Panc1 (cell line): ENCODE measurements at regions not wholly inside any gene's neighbourhood (a gene's known extent, or its start where the extent isn't known, plus 50 kb on each side); places are given as distances from the start of the nearest gene placed in this dataset.

Experiments used
- ATAC-seq: fragments of 200-7000 bp; cut with Tn5 transposase; 2 replicates; pipeline ENCODE4 v1.9.1; 2020; ENCODE audit warnings: mild to moderate bottlenecking, moderate library complexity
- BruUV-seq: library from RNA; stranded (reverse); fragments of 400-500 nt; replicated peaks from 2 replicates; lab custom pipeline; 2021; lab: Mats Ljungman, UMichigan
- CTCF ChIA-PET: fragments of 300-600 bp; sonication (Branson Sonifier 250); formaldehyde crosslinking; loops from one replicate; lab custom pipeline; 2022; ENCODE audit warnings: antibody characterized with exemption; lab: Charles Lee
- POLR2A ChIA-PET: fragments of 300-600 bp; sonication (Branson Sonifier 250); formaldehyde crosslinking; loops from one replicate; lab custom pipeline; 2022; ENCODE audit warnings: antibody characterized with exemption; lab: Charles Lee
- DNase-seq: peaks from one replicate; pipeline ENCODE4 v3.0.0-alpha.2; 2010; ENCODE audit warnings: low read depth, low spot score
- H3K27ac ChIP-seq: 2 replicates; pipeline ENCODE4 v1.5.1; 2011; ENCODE audit warnings: mild to moderate bottlenecking, low read length, inconsistent platforms
- H3K27me3 ChIP-seq: fragments of 200-500 bp; sonication (Bioruptor generic); 2 replicates; pipeline ENCODE4 v1.6.0; 2014; ENCODE audit warnings: low read length, inconsistent platforms; ENCODE audit not compliant: control insufficient read depth, insufficient read depth
- H3K36me3 ChIP-seq: fragments of 200-500 bp; sonication (Bioruptor generic); 2 replicates; pipeline ENCODE4 v1.5.1; 2014; ENCODE audit warnings: inconsistent platforms, mild to moderate bottlenecking, low read length, moderate library complexity; ENCODE audit not compliant: control insufficient read depth, insufficient read depth
- H3K4me1 ChIP-seq: 2 replicates; pipeline ENCODE4 v1.5.1; 2011; ENCODE audit warnings: inconsistent platforms, mild to moderate bottlenecking, low read length, moderate library complexity; ENCODE audit not compliant: control insufficient read depth, insufficient read depth
- H3K4me3 ChIP-seq, 2 experiments: 2 replicates each; pipeline ENCODE4 v1.5.1; 2011 to 2012; ENCODE audit warnings: low read depth in 2 of 2, low read length in 2 of 2, mild to moderate bottlenecking in 2 of 2, inconsistent platforms in 1 of 2, moderate library complexity in 1 of 2
- H3K9me3 ChIP-seq: fragments of 200-500 bp; sonication (Bioruptor generic); 2 replicates; pipeline ENCODE4 v1.5.1; 2014; ENCODE audit warnings: low read depth, mild to moderate bottlenecking, inconsistent platforms, low read length, moderate library complexity; ENCODE audit not compliant: control insufficient read depth, insufficient read depth
- POLR2AphosphoS5 ChIP-seq: IDR thresholded peaks from 2 replicates; pipeline ENCODE4 v1.6.1; 2012; ENCODE audit warnings: mild to moderate bottlenecking, low read depth, low read length, moderate library complexity
- SIN3A ChIP-seq: IDR thresholded peaks from 2 replicates; pipeline ENCODE4 v1.6.1; 2012; ENCODE audit warnings: low read depth, mild to moderate bottlenecking, low read length, moderate library complexity, borderline replicate concordance; ENCODE audit not compliant: insufficient read depth
- TCF7L2 ChIP-seq: IDR thresholded peaks from 2 replicates; pipeline ENCODE4 v1.6.1; 2011; ENCODE audit warnings: mild to moderate bottlenecking, low read depth, low read length, inconsistent platforms
- in situ Hi-C: cut with HindIII; loops from 2 replicates; pipeline ENCODE4 v1.10.0; 2016; ENCODE audit warnings: low sequenced_read_pairs, low pct_unique_long_range_greater_than_20kb
- intact Hi-C: fragments of 100-400 bp; cut with micrococcal nuclease; formaldehyde crosslinking; loops from one replicate; pipeline ENCODE4 v1.10.0; 2022; ENCODE audit not compliant: unreplicated experiment
- TF ChIP-seq, protein P1 (sequence below): fragments of 450-650 bp; IDR thresholded peaks from 2 replicates; pipeline ENCODE4 v1.5.1; 2017; ENCODE audit warnings: mild to moderate bottlenecking
- TF ChIP-seq, protein P2 (sequence below), 2 experiments: IDR thresholded peaks; 2 replicates each; pipeline ENCODE4 v1.6.1; 2011 to 2012; ENCODE audit warnings: low read depth in 2 of 2, control low read depth in 1 of 2, low read length in 1 of 2, mild to moderate bottlenecking in 1 of 2, moderate library complexity in 1 of 2; ENCODE audit not compliant: insufficient read depth in 1 of 2

- in situ Hi-C loops = no loop called here
- TF ChIP-seq SIN3A (no peak), POLR2AphosphoS5 (no peak), TCF7L2 (no peak)
- TF ChIP-seq, protein P1, sequence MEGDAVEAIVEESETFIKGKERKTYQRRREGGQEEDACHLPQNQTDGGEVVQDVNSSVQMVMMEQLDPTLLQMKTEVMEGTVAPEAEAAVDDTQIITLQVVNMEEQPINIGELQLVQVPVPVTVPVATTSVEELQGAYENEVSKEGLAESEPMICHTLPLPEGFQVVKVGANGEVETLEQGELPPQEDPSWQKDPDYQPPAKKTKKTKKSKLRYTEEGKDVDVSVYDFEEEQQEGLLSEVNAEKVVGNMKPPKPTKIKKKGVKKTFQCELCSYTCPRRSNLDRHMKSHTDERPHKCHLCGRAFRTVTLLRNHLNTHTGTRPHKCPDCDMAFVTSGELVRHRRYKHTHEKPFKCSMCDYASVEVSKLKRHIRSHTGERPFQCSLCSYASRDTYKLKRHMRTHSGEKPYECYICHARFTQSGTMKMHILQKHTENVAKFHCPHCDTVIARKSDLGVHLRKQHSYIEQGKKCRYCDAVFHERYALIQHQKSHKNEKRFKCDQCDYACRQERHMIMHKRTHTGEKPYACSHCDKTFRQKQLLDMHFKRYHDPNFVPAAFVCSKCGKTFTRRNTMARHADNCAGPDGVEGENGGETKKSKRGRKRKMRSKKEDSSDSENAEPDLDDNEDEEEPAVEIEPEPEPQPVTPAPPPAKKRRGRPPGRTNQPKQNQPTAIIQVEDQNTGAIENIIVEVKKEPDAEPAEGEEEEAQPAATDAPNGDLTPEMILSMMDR = no peak
- TF ChIP-seq, protein P2, sequence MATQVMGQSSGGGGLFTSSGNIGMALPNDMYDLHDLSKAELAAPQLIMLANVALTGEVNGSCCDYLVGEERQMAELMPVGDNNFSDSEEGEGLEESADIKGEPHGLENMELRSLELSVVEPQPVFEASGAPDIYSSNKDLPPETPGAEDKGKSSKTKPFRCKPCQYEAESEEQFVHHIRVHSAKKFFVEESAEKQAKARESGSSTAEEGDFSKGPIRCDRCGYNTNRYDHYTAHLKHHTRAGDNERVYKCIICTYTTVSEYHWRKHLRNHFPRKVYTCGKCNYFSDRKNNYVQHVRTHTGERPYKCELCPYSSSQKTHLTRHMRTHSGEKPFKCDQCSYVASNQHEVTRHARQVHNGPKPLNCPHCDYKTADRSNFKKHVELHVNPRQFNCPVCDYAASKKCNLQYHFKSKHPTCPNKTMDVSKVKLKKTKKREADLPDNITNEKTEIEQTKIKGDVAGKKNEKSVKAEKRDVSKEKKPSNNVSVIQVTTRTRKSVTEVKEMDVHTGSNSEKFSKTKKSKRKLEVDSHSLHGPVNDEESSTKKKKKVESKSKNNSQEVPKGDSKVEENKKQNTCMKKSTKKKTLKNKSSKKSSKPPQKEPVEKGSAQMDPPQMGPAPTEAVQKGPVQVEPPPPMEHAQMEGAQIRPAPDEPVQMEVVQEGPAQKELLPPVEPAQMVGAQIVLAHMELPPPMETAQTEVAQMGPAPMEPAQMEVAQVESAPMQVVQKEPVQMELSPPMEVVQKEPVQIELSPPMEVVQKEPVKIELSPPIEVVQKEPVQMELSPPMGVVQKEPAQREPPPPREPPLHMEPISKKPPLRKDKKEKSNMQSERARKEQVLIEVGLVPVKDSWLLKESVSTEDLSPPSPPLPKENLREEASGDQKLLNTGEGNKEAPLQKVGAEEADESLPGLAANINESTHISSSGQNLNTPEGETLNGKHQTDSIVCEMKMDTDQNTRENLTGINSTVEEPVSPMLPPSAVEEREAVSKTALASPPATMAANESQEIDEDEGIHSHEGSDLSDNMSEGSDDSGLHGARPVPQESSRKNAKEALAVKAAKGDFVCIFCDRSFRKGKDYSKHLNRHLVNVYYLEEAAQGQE (IDR thresholded peaks at IDR 0.05; ENCODE audit: insufficient read depth in 1 of 2, low read depth in 2 of 2, low read length in 1 of 2) = no peak
- no peak overlapping the region for H3K4me3 ChIP-seq
- ChIA-PET POLR2A (no interaction called here), CTCF (no interaction called here)
- no peaks in the 10 kb centered on the region for H3K9me3 ChIP-seq
- intact Hi-C loops = no loop called here
- DNase-seq (no peak), ATAC-seq (no peak)
- H3K27ac ChIP-seq = no peak overlapping the region
- BruUV-seq = no TSS peak
- no peaks in the 10 kb centered on the region for H3K4me1 ChIP-seq
- H3K36me3 ChIP-seq = no peaks in the 10 kb centered on the region
- H3K27me3 ChIP-seq = no peaks in the 10 kb centered on the region
Observed at GRCh38 chr12:125936502-125936901, 871.3 kb downstream of the AACS start.

DNA sequence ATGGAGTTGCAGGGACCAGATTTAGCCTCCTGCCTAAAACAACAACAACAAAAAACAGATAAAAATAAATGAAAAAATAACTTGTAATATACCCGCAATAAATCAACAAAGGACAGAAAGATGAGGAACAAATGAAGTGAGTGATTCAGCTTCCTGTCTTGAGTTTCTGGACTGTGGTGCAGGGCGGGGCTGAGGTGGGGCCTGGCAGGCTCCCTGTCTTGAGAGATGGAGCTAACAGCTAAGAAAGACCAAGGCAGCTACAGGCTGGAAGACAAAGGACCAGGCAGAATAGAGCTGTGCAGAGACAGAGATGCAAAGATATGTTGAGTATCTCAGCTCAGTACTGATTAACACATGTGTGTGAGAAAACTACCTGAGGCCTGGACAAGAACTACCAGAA, 879.2 kb downstream of the AACS start:
- ATAC-seq = no peak
- ChIA-PET CTCF (no interaction called here), POLR2A (no interaction called here)
- Histone ChIP-seq H3K27me3 (no peaks in the 10 kb centered on the region), H3K36me3 (no peaks in the 10 kb centered on the region), H3K4me3 (no peak overlapping the region), H3K9me3 (no peaks in the 10 kb centered on the region), H3K4me1 (no peaks in the 10 kb centered on the region), H3K27ac (no peak overlapping the region)
- TF ChIP-seq POLR2AphosphoS5 = no peak
- TF ChIP-seq, protein P2 (IDR thresholded peaks at IDR 0.05; ENCODE audit: insufficient read depth in 1 of 2, low read depth in 2 of 2, low read length in 1 of 2) = no peak
- in situ Hi-C loops (no loop called here), intact Hi-C loops (no loop called here)
- DNase-seq = no peak
- BruUV-seq = no TSS peak
